ENCODE measurements at regions not wholly inside any gene's neighbourhood (a gene's known extent, or its start where the extent isn't known, plus 50 kb on each side); places are given as distances from the start of the nearest gene placed in this dataset.

GRCh38 chr2:41510108-41510507, 537.7 kb upstream of the PKDCC start:
- DNase-seq (ENCODE audit: insufficient read length, low spot score): no peak
- FAIRE-seq: no peak
- no peak for TF ChIP-seq CTCF (IDR thresholded peaks at IDR 0.05; ENCODE audit: insufficient read depth, missing control alignments)

- DNase-seq (ENCODE audit: insufficient read length, low spot score): no peak
- no peak for TF ChIP-seq CTCF (IDR thresholded peaks at IDR 0.05; ENCODE audit: insufficient read depth, missing control alignments)
- peak; percentile 55 for FAIRE-seq
Observed at GRCh38 chr2:41521211-41521610, 526.6 kb upstream of the PKDCC start.

- DNase-seq (ENCODE audit: insufficient read length, low spot score): no peak
- no peak for FAIRE-seq
- no peak for TF ChIP-seq CTCF (IDR thresholded peaks at IDR 0.05; ENCODE audit: insufficient read depth, missing control alignments)
Observed at GRCh38 chr2:41527525-41528323, 520.1 kb upstream of the PKDCC start.

GRCh38 chr2:41535575-41535974, 512.2 kb upstream of the PKDCC start:
- no peak for TF ChIP-seq CTCF (IDR thresholded peaks at IDR 0.05; ENCODE audit: insufficient read depth, missing control alignments)
- DNase-seq (ENCODE audit: insufficient read length, low spot score): no peak
- FAIRE-seq: no peak

GRCh38 chr2:41540272-41540998, 507.4 kb upstream of the PKDCC start:
- FAIRE-seq: no peak
- TF ChIP-seq CTCF (IDR thresholded peaks at IDR 0.05; ENCODE audit: insufficient read depth, missing control alignments): no peak
- no peak for DNase-seq (ENCODE audit: insufficient read length, low spot score)

GRCh38 chr2:41543726-41544125, 504.1 kb upstream of the PKDCC start:
- FAIRE-seq (no peak), DNase-seq (ENCODE audit: insufficient read length, low spot score) (no peak)
- no peak for TF ChIP-seq CTCF (IDR thresholded peaks at IDR 0.05; ENCODE audit: insufficient read depth, missing control alignments)

- DNase-seq (ENCODE audit: insufficient read length, low spot score) (no peak), FAIRE-seq (no peak)
- TF ChIP-seq CTCF (IDR thresholded peaks at IDR 0.05; ENCODE audit: insufficient read depth, missing control alignments): no peak
Observed at GRCh38 chr2:41544709-41545108, 503.1 kb upstream of the PKDCC start.

All from D721Med (cell line).